ENCODE measurements at regions not wholly inside any gene's neighbourhood (a gene's known extent, or its start where the extent isn't known, plus 50 kb on each side); places are given as distances from the start of the nearest gene placed in this dataset.
"Not testable (repeated sequence)": the region's sequence is repeated elsewhere in the genome, so short reads cannot be mapped to it uniquely, and the experiment has no call there.

GRCh38 chr1:120240181-120240580 lies 63.9 kb upstream of the SEC22B start:
- not testable (repeated sequence) for DNase-seq (ENCODE audit: extremely low read depth, low read depth)

GRCh38 chr1:120239351-120239750 lies 63.0 kb upstream of the SEC22B start:
- DNase-seq (ENCODE audit: extremely low read depth, low read depth): not testable (repeated sequence)

- not testable (repeated sequence) for DNase-seq (ENCODE audit: extremely low read depth, low read depth)
Measured at GRCh38 chr1:120238867-120239266, 62.5 kb upstream of the SEC22B start.

GRCh38 chr1:120233661-120234018 lies 57.3 kb upstream of the SEC22B start:
- DNase-seq (ENCODE audit: extremely low read depth, low read depth): not testable (repeated sequence)

GRCh38 chr1:120232834-120233660 lies 56.7 kb upstream of the SEC22B start:
- not testable (repeated sequence) for DNase-seq (ENCODE audit: extremely low read depth, low read depth)

- not testable (repeated sequence) for DNase-seq (ENCODE audit: extremely low read depth, low read depth)
Measured at GRCh38 chr1:120229835-120230234, 53.5 kb upstream of the SEC22B start.

All from AG09319 (cell line).